ENCODE measurements at regions not wholly inside any gene's neighbourhood (a gene's known extent, or its start where the extent isn't known, plus 50 kb on each side); places are given as distances from the start of the nearest gene placed in this dataset.

GRCh38 chr6:90953405-90954161 lies 366.7 kb upstream of the MAP3K7 start:
- no peak for TF ChIP-seq CTCF (conservative IDR thresholded peaks at IDR 0.05; ENCODE audit: low read depth)
- ChIA-PET CTCF (interaction anchor here (0.6 kb wide), 1 partner anchor 354 kb away, joined by 4 read pairs; no protein-coding TSS in a partner anchor), POLR2A (ENCODE audit: low non-redundant PET) (no interaction called here)
- no peak for DNase-seq (ENCODE audit: low spot score)
- no peak overlapping the region for H3K27ac ChIP-seq

GRCh38 chr6:90952176-90952575 lies 365.3 kb upstream of the MAP3K7 start:
- no peak for TF ChIP-seq CTCF (conservative IDR thresholded peaks at IDR 0.05; ENCODE audit: low read depth)
- ChIA-PET CTCF (interaction anchor here (0.6 kb wide), 2 partner anchors 11 to 93 kb away, joined by 3 to 4 read pairs; no protein-coding TSS in a partner anchor), POLR2A (ENCODE audit: low non-redundant PET) (no interaction called here)
- H3K27ac ChIP-seq: no peak overlapping the region
- no peak for DNase-seq (ENCODE audit: low spot score)

- ChIA-PET POLR2A (ENCODE audit: low non-redundant PET) (no interaction called here), CTCF (interaction anchor here (0.9 kb wide), 1 partner anchor 99 kb away, joined by 3 read pairs; no protein-coding TSS in a partner anchor)
- no peak for TF ChIP-seq CTCF (conservative IDR thresholded peaks at IDR 0.05; ENCODE audit: low read depth)
- DNase-seq (ENCODE audit: low spot score): no peak
- no peak overlapping the region for H3K27ac ChIP-seq
These were observed 361.7 kb upstream of the MAP3K7 start for GRCh38 chr6:90948540-90948939.

GRCh38 chr6:90947184-90948064 lies 360.6 kb upstream of the MAP3K7 start:
- POLR2A ChIA-PET (ENCODE audit: low non-redundant PET): no interaction called here
- CTCF ChIA-PET: interaction anchor here (0.9 kb wide), 1 partner anchor 98 kb away, joined by 3 read pairs; no protein-coding TSS in a partner anchor
- H3K27ac ChIP-seq: no peak overlapping the region
- no peak for DNase-seq (ENCODE audit: low spot score)
- TF ChIP-seq CTCF (conservative IDR thresholded peaks at IDR 0.05; ENCODE audit: low read depth): no peak

GRCh38 chr6:90941885-90942284 lies 355.0 kb upstream of the MAP3K7 start:
- no peak for TF ChIP-seq CTCF (conservative IDR thresholded peaks at IDR 0.05; ENCODE audit: low read depth)
- H3K27ac ChIP-seq: no peak overlapping the region
- DNase-seq (ENCODE audit: low spot score): no peak
- POLR2A ChIA-PET (ENCODE audit: low non-redundant PET): no interaction called here
- CTCF ChIA-PET: interaction anchor here (1.7 kb wide), 1 partner anchor 140 kb away, joined by 8 read pairs; no protein-coding TSS in a partner anchor

- DNase-seq (ENCODE audit: low spot score): peak; percentile 30
- peak; percentile 55 for TF ChIP-seq CTCF (conservative IDR thresholded peaks at IDR 0.05; ENCODE audit: low read depth)
- CTCF ChIA-PET: interaction anchor here (0.6 to 1.7 kb wide), 5 partner anchors 8 to 141 kb away, joined by 3 to 8 read pairs (median 3); no protein-coding TSS in a partner anchor
- no peak overlapping the region for H3K27ac ChIP-seq
- POLR2A ChIA-PET (ENCODE audit: low non-redundant PET): no interaction called here
These were observed 354.1 kb upstream of the MAP3K7 start for GRCh38 chr6:90940812-90941481.
